ENCODE measurements at regions not wholly inside any gene's neighbourhood (a gene's known extent, or its start where the extent isn't known, plus 50 kb on each side); places are given as distances from the start of the nearest gene placed in this dataset.

DNA sequence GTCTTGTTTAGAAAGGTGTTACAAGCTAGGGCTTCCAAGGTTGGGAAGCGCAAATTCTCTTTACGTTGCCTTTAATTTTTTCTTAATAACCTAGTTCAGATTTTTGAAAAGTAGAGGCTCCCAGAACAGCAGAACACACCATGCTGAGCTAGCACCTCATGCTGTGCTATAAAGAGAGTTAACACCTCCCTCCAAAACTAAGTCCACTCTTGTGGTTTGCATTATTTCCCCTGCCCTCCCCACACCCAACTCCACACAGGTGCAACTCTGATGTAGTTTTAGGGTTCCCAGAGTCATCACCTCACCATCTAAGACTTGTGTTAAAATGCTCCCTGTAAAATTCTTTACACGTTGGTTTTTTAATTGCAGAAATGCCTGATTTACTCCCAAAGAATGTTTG, 459.4 kb upstream of the JARID2 start:
- Histone ChIP-seq H3K36me3 (ENCODE audit: insufficient read depth, low read length) (no peaks in the 10 kb centered on the region), H3K4me3 (ENCODE audit: insufficient read depth, low read length) (no peak overlapping the region), H3K4me2 (ENCODE audit: insufficient read depth, low read length) (no peak overlapping the region), H2AFZ (ENCODE audit: low read length) (no peak overlapping the region), H3K9me3 (ENCODE audit: low read depth, low read length) (no peaks in the 10 kb centered on the region), H3K27ac (ENCODE audit: low read depth, low read length) (no peak overlapping the region), H4K20me1 (ENCODE audit: insufficient read depth, low read length) (no peaks in the 10 kb centered on the region), H3K27me3 (ENCODE audit: insufficient read depth, low read length) (no peaks in the 10 kb centered on the region), H3K79me2 (ENCODE audit: insufficient read depth, low read length) (no peaks in the 10 kb centered on the region), H3K4me1 (ENCODE audit: insufficient read depth, low read length) (no peaks in the 10 kb centered on the region)
- TF ChIP-seq, protein P1, sequence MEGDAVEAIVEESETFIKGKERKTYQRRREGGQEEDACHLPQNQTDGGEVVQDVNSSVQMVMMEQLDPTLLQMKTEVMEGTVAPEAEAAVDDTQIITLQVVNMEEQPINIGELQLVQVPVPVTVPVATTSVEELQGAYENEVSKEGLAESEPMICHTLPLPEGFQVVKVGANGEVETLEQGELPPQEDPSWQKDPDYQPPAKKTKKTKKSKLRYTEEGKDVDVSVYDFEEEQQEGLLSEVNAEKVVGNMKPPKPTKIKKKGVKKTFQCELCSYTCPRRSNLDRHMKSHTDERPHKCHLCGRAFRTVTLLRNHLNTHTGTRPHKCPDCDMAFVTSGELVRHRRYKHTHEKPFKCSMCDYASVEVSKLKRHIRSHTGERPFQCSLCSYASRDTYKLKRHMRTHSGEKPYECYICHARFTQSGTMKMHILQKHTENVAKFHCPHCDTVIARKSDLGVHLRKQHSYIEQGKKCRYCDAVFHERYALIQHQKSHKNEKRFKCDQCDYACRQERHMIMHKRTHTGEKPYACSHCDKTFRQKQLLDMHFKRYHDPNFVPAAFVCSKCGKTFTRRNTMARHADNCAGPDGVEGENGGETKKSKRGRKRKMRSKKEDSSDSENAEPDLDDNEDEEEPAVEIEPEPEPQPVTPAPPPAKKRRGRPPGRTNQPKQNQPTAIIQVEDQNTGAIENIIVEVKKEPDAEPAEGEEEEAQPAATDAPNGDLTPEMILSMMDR (IDR thresholded peaks at IDR 0.05; ENCODE audit: extremely low read depth, low read depth, low read length) = no peak
- DNase-seq (ENCODE audit: insufficient read length, low spot score, missing footprints) = no peak

DNA sequence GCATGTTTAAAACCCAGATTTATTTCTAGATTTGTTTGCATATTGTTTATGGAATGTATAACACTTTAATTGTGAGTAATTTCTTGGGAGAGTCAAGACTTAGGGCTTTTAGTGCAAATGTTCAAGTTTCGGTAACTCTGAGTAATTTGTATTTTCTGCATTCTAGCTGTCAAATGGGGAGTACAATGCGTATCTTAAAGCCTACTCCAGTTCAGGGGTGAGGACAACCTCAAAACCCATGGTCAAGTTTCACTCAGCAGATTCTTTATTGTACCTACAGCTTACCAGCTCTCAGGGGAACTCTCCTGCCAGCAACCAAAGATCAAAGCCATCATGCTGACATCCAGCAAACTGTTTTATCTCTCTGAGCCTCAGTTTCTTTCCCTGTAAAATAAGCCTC, 458.6 kb upstream of the JARID2 start:
- no peaks in the 10 kb centered on the region for H3K9me3 ChIP-seq (ENCODE audit: low read depth, low read length)
- no peaks in the 10 kb centered on the region for H3K79me2 ChIP-seq (ENCODE audit: insufficient read depth, low read length)
- no peak overlapping the region for H3K4me3 ChIP-seq (ENCODE audit: insufficient read depth, low read length)
- H2AFZ ChIP-seq (ENCODE audit: low read length) = no peak overlapping the region
- H3K27ac ChIP-seq (ENCODE audit: low read depth, low read length) = no peak overlapping the region
- H3K4me1 ChIP-seq (ENCODE audit: insufficient read depth, low read length) = no peaks in the 10 kb centered on the region
- H3K27me3 ChIP-seq (ENCODE audit: insufficient read depth, low read length) = no peaks in the 10 kb centered on the region
- DNase-seq (ENCODE audit: insufficient read length, low spot score, missing footprints) = no peak
- no peaks in the 10 kb centered on the region for H4K20me1 ChIP-seq (ENCODE audit: insufficient read depth, low read length)
- TF ChIP-seq, protein P1 (IDR thresholded peaks at IDR 0.05; ENCODE audit: extremely low read depth, low read depth, low read length) = no peak
- H3K4me2 ChIP-seq (ENCODE audit: insufficient read depth, low read length) = no peak overlapping the region
- no peaks in the 10 kb centered on the region for H3K36me3 ChIP-seq (ENCODE audit: insufficient read depth, low read length)

DNA sequence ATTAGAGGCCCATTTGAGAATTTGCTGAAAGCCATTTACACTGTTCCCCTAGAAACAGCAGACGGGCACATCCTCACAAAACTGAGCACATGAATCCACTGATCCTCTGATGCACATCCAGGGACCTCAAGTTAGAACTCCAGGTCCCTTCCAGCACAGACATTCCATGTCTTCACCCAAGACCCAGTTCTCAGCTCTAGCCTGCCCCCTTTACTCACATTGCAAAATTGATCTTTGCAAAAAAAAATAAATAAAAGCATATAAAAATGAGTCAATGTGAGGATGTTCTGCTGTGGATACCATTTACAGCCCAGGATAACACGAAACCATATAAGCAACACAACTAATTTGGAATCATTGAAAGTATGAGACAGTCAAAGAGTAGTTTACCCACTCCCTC, 458.2 kb upstream of the JARID2 start:
- TF ChIP-seq, protein P1 (IDR thresholded peaks at IDR 0.05; ENCODE audit: extremely low read depth, low read depth, low read length) = no peak
- Histone ChIP-seq H3K36me3 (ENCODE audit: insufficient read depth, low read length) (no peaks in the 10 kb centered on the region), H3K4me3 (ENCODE audit: insufficient read depth, low read length) (no peak overlapping the region), H3K4me2 (ENCODE audit: insufficient read depth, low read length) (no peak overlapping the region), H3K27me3 (ENCODE audit: insufficient read depth, low read length) (no peaks in the 10 kb centered on the region), H2AFZ (ENCODE audit: low read length) (no peak overlapping the region), H3K4me1 (ENCODE audit: insufficient read depth, low read length) (no peaks in the 10 kb centered on the region), H3K79me2 (ENCODE audit: insufficient read depth, low read length) (no peaks in the 10 kb centered on the region), H3K9me3 (ENCODE audit: low read depth, low read length) (no peaks in the 10 kb centered on the region), H3K27ac (ENCODE audit: low read depth, low read length) (no peak overlapping the region), H4K20me1 (ENCODE audit: insufficient read depth, low read length) (no peaks in the 10 kb centered on the region)
- no peak for DNase-seq (ENCODE audit: insufficient read length, low spot score, missing footprints)

DNA sequence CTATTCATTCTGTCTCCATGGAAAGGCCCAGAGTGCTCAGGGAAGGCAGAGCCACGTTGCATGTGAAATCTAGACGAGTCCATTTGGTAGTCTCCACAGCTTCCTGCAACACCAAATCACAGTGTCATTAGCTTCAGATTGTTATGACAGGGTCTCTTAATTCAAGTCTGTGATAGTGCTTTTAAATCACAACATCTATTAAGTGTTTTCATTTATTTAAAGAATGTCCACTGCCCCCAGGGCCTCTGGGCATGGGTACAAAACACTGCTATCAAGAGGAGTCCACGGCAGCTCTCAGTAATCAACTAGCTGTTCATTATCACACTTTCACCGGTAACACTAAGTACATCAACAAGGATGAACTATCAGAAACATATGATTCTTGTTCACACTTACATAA, 455.9 kb upstream of the JARID2 start:
- Histone ChIP-seq H3K27me3 (ENCODE audit: insufficient read depth, low read length) (no peaks in the 10 kb centered on the region), H3K79me2 (ENCODE audit: insufficient read depth, low read length) (no peaks in the 10 kb centered on the region), H3K4me2 (ENCODE audit: insufficient read depth, low read length) (no peak overlapping the region), H3K4me1 (ENCODE audit: insufficient read depth, low read length) (no peaks in the 10 kb centered on the region), H3K4me3 (ENCODE audit: insufficient read depth, low read length) (no peak overlapping the region), H3K9me3 (ENCODE audit: low read depth, low read length) (no peaks in the 10 kb centered on the region), H4K20me1 (ENCODE audit: insufficient read depth, low read length) (no peaks in the 10 kb centered on the region), H3K27ac (ENCODE audit: low read depth, low read length) (no peak overlapping the region), H3K36me3 (ENCODE audit: insufficient read depth, low read length) (no peaks in the 10 kb centered on the region), H2AFZ (ENCODE audit: low read length) (no peak overlapping the region)
- TF ChIP-seq, protein P1 (IDR thresholded peaks at IDR 0.05; ENCODE audit: extremely low read depth, low read depth, low read length) = no peak
- DNase-seq (ENCODE audit: insufficient read length, low spot score, missing footprints) = no peak
